ENCODE measurements at regions not wholly inside any gene's neighbourhood (a gene's known extent, or its start where the extent isn't known, plus 50 kb on each side); places are given as distances from the start of the nearest gene placed in this dataset.
A peak's percentile ranks its signal among the peaks of the same experiment; 100 is the strongest.

GRCh38 chr22:45061332-45061731, 51.5 kb upstream of the PHF21B start:
- TF ChIP-seq POLR2A (IDR thresholded peaks at IDR 0.05; ENCODE audit: low read depth, low read length), result no peak
- TF ChIP-seq POLR2AphosphoS5 (IDR thresholded peaks at IDR 0.05; ENCODE audit: low read depth, low read length), result no peak
- no peak for TF ChIP-seq TAF1 (IDR thresholded peaks at IDR 0.05; ENCODE audit: borderline replicate concordance, low read depth, low read length)
- no peak for FAIRE-seq
- DNase-seq (ENCODE audit: insufficient read length), result no peak

GRCh38 chr22:45064313-45065278, 54.8 kb upstream of the PHF21B start:
- DNase-seq (ENCODE audit: insufficient read length), result peak; percentile 37
- TF ChIP-seq POLR2A (IDR thresholded peaks at IDR 0.05; ENCODE audit: low read depth, low read length) (no peak), TAF1 (IDR thresholded peaks at IDR 0.05; ENCODE audit: borderline replicate concordance, low read depth, low read length) (no peak), POLR2AphosphoS5 (IDR thresholded peaks at IDR 0.05; ENCODE audit: low read depth, low read length) (no peak)
- FAIRE-seq, result peak; percentile 72

GRCh38 chr22:45065726-45066125, 55.9 kb upstream of the PHF21B start:
- DNase-seq (ENCODE audit: insufficient read length) (no peak), FAIRE-seq (no peak)
- TF ChIP-seq POLR2A (IDR thresholded peaks at IDR 0.05; ENCODE audit: low read depth, low read length) (no peak), POLR2AphosphoS5 (IDR thresholded peaks at IDR 0.05; ENCODE audit: low read depth, low read length) (no peak), TAF1 (IDR thresholded peaks at IDR 0.05; ENCODE audit: borderline replicate concordance, low read depth, low read length) (no peak)

GRCh38 chr22:45067731-45068130, 57.9 kb upstream of the PHF21B start:
- no peak for DNase-seq (ENCODE audit: insufficient read length)
- FAIRE-seq, result no peak
- TF ChIP-seq POLR2AphosphoS5 (IDR thresholded peaks at IDR 0.05; ENCODE audit: low read depth, low read length), result no peak
- TF ChIP-seq TAF1 (IDR thresholded peaks at IDR 0.05; ENCODE audit: borderline replicate concordance, low read depth, low read length), result no peak
- TF ChIP-seq POLR2A (IDR thresholded peaks at IDR 0.05; ENCODE audit: low read depth, low read length), result no peak

- FAIRE-seq (no peak), DNase-seq (ENCODE audit: insufficient read length) (no peak)
- TF ChIP-seq POLR2AphosphoS5 (IDR thresholded peaks at IDR 0.05; ENCODE audit: low read depth, low read length), result no peak
- TF ChIP-seq POLR2A (IDR thresholded peaks at IDR 0.05; ENCODE audit: low read depth, low read length), result no peak
- no peak for TF ChIP-seq TAF1 (IDR thresholded peaks at IDR 0.05; ENCODE audit: borderline replicate concordance, low read depth, low read length)
Measured at GRCh38 chr22:45069925-45070324, 60.1 kb upstream of the PHF21B start.

GRCh38 chr22:45071618-45072017, 61.8 kb upstream of the PHF21B start:
- DNase-seq (ENCODE audit: insufficient read length), result no peak
- TF ChIP-seq POLR2AphosphoS5 (IDR thresholded peaks at IDR 0.05; ENCODE audit: low read depth, low read length) (no peak), TAF1 (IDR thresholded peaks at IDR 0.05; ENCODE audit: borderline replicate concordance, low read depth, low read length) (no peak), POLR2A (IDR thresholded peaks at IDR 0.05; ENCODE audit: low read depth, low read length) (no peak)
- no peak for FAIRE-seq

GRCh38 chr22:45072322-45072903, 62.6 kb upstream of the PHF21B start:
- no peak for TF ChIP-seq POLR2AphosphoS5 (IDR thresholded peaks at IDR 0.05; ENCODE audit: low read depth, low read length)
- TF ChIP-seq POLR2A (IDR thresholded peaks at IDR 0.05; ENCODE audit: low read depth, low read length), result no peak
- no peak for TF ChIP-seq TAF1 (IDR thresholded peaks at IDR 0.05; ENCODE audit: borderline replicate concordance, low read depth, low read length)
- FAIRE-seq (no peak), DNase-seq (ENCODE audit: insufficient read length) (no peak)

GRCh38 chr22:45073064-45073463, 63.3 kb upstream of the PHF21B start:
- FAIRE-seq (no peak), DNase-seq (ENCODE audit: insufficient read length) (no peak)
- TF ChIP-seq TAF1 (IDR thresholded peaks at IDR 0.05; ENCODE audit: borderline replicate concordance, low read depth, low read length) (no peak), POLR2A (IDR thresholded peaks at IDR 0.05; ENCODE audit: low read depth, low read length) (no peak), POLR2AphosphoS5 (IDR thresholded peaks at IDR 0.05; ENCODE audit: low read depth, low read length) (no peak)

GRCh38 chr22:45077286-45077685, 67.5 kb upstream of the PHF21B start:
- DNase-seq (ENCODE audit: insufficient read length) (no peak), FAIRE-seq (no peak)
- TF ChIP-seq POLR2AphosphoS5 (IDR thresholded peaks at IDR 0.05; ENCODE audit: low read depth, low read length) (no peak), TAF1 (IDR thresholded peaks at IDR 0.05; ENCODE audit: borderline replicate concordance, low read depth, low read length) (no peak)

- FAIRE-seq (no peak), DNase-seq (ENCODE audit: insufficient read length) (no peak)
- TF ChIP-seq POLR2A (IDR thresholded peaks at IDR 0.05; ENCODE audit: low read depth, low read length) (no peak), POLR2AphosphoS5 (IDR thresholded peaks at IDR 0.05; ENCODE audit: low read depth, low read length) (no peak), TAF1 (IDR thresholded peaks at IDR 0.05; ENCODE audit: borderline replicate concordance, low read depth, low read length) (no peak)
Measured at GRCh38 chr22:45077826-45078334, 68.1 kb upstream of the PHF21B start.

- FAIRE-seq (no peak), DNase-seq (ENCODE audit: insufficient read length) (no peak)
- TF ChIP-seq POLR2A (IDR thresholded peaks at IDR 0.05; ENCODE audit: low read depth, low read length) (no peak), POLR2AphosphoS5 (IDR thresholded peaks at IDR 0.05; ENCODE audit: low read depth, low read length) (no peak), TAF1 (IDR thresholded peaks at IDR 0.05; ENCODE audit: borderline replicate concordance, low read depth, low read length) (no peak)
Measured at GRCh38 chr22:45082795-45083194, 73.0 kb upstream of the PHF21B start.

Measured in GM12892 (cell line).